ENCODE measurements at regions not wholly inside any gene's neighbourhood (a gene's known extent, or its start where the extent isn't known, plus 50 kb on each side); places are given as distances from the start of the nearest gene placed in this dataset.

DNA sequence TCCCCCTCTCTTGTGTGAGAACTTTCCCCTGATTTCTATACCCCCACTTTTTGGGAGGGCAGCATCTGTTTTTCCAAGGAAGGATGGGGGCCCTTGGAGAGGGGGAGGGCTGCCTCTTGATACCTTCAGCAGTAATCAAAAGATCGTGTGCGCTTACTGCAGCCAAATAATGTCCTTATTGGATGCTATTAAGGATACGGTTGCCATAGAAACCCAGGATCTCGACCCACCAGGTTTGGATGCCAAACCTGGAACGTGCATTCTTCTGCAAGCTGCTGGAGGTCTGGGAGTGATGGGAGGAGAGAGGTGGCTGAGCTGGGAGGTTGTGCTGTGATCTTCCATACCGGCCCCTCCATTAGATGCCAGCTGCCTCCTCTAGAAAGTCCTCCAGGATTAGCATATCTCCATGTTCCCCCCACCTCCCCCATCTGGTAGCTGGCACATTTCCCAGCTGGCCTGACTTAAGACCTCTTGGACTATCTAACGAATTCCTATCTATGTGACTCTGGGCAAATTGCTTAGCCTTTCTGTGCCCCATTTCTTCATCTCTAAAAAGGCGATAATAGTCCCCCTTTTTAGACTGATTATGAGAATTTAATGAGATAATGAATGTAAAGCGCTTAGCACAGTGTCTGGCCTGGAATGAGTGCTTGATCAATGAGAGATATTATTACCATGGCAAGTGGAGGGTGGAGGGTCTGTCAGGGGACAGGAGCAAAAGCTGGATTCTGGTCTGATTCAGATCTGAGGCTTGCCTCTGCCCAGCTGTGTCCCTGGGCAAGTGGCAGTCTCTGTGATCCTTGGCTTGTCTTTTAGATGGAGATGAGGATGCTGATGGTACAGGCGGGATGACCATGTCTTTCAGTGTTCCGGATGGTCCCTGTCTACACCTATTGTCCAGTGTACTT, 78.5 kb upstream of the PCBD1 start:
- DNase-seq (ENCODE audit: low read depth, low spot score) = no peak

GRCh38 chr10:70967591-70968587, 79.5 kb upstream of the PCBD1 start:
- peak; percentile 25 for DNase-seq (ENCODE audit: low read depth, low spot score)

DNA sequence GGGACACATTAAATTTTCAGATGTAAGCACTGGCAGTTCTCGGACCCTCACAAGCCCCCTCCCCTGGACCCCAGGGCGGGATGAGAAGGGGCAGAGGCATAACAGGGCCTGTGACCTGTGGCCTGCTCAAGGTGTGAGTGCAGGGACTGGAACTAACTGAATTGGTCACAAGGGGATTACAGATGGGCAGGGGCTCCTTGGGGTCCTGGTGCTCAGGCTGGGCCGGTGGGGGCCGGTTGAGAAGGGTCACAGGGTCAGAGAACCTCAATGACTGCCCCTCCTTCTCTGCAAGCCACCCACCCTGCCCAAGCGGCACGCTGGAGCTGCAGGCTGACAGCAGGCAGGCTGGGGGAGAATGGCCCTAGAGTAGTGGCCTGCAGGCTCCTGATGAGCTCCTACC, 80.8 kb upstream of the PCBD1 start:
- no peak for DNase-seq (ENCODE audit: low read depth, low spot score)

- peak; percentile 96 for DNase-seq (ENCODE audit: low read depth, low spot score)
Observed at GRCh38 chr10:70970830-70971229, 82.5 kb upstream of the PCBD1 start.

- no peak for DNase-seq (ENCODE audit: low read depth, low spot score)
Observed at GRCh38 chr10:70973275-70973674, 84.9 kb upstream of the PCBD1 start.

DNA sequence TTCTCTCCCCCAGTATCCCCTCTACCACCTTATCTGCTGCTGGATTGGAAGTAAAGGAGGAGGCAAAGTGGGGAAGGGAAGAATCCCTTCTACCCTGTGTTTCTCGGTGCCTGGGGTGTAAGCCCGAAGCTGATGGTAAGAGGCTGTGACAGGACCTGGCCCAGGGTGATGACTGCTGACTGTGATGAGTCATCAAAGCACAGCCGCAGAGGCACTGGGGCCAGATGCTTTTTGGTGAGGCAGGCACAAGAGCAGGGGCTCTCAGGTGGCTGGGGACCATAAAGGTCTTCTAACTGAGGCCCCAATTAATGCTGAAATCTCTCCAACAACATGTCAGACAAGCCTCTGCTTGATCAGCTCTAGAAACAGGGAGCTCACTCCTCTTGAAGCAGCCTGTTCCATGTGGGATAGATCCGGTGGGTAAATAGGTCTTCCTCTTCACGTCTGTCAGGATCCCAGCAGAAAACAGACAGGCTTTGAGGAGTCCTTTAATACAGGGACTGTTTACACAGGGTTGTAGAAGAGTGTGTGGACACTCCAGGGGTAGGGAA, 86.1 kb upstream of the PCBD1 start:
- DNase-seq (ENCODE audit: low read depth, low spot score) = no peak

- DNase-seq (ENCODE audit: low read depth, low spot score) = no peak
Observed at GRCh38 chr10:70974920-70975319, 86.6 kb upstream of the PCBD1 start.

DNA sequence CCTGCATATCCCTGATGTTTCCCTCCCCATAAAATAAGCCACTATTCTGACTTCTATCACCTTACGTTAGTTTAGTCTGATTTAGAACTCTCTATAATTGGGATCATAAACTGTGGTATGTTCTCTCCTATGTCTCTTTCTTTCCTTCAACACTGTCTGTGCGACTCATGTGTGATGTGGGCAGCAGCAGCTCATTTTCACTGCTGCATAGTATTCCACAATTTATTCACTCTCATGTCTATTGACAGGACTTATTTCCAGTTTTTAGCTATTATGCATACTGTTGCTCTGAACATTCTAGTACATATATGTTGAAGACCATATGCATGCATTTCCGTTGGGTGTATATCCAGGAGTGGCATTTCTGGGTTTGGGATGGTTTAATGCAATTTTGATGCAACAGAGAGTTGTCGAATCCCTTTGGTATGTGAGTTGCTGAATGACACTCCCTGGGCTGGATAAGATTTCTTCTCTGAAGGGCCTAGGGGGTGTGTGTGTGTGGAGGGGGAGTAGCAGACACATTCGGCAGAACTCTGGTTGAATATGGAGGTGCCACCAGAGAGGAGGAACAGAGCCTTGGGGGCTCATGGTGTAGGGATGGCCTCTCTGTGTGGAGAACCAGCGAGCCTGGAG, 87.8 kb upstream of the PCBD1 start:
- DNase-seq (ENCODE audit: low read depth, low spot score) = no peak

GRCh38 chr10:70977625-70978024, 89.3 kb upstream of the PCBD1 start:
- DNase-seq (ENCODE audit: low read depth, low spot score) = no peak

- DNase-seq (ENCODE audit: low read depth, low spot score) = no peak
Observed at GRCh38 chr10:70978181-70978580, 89.8 kb upstream of the PCBD1 start.

DNA sequence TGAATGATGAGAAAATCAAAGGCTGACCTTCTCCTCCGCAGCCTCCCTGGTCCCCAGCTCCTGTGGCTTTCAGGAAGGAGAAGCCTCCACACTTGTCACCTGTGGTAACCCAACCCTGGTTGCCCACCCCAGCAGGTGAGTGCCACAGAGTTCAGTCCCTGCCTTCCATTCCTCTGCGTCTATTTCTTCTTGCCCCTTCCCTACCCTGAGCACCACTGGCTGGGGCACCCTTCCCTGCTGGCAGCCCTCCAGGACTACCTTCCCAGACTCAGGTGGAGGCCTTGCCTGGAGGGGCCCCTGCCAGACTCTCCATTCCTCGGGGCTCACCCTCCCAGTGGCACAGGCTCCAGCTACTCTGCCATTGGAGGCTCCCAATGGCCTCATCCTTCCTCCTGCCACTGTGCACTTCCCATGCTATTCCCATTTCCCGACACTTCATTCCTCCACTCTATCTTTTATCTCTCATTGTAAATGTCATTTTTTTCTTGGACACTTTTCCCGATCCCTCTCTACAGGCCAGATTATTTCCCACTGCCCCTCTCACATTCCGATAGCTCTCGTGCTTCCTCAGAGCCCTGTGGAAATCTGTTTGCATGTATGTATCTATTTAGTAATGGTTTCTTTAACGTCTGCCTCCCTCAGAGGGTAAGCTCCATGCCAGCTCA, 90.6 kb upstream of the PCBD1 start:
- no peak for DNase-seq (ENCODE audit: low read depth, low spot score)

GRCh38 chr10:70980687-70981086, 92.3 kb upstream of the PCBD1 start:
- no peak for DNase-seq (ENCODE audit: low read depth, low spot score)

- no peak for DNase-seq (ENCODE audit: low read depth, low spot score)
Observed at GRCh38 chr10:70981171-70981836, 92.9 kb upstream of the PCBD1 start.

- no peak for DNase-seq (ENCODE audit: low read depth, low spot score)
Observed at GRCh38 chr10:70981936-70982335, 93.6 kb upstream of the PCBD1 start.

- no peak for DNase-seq (ENCODE audit: low read depth, low spot score)
Observed at GRCh38 chr10:70982443-70982842, 94.1 kb upstream of the PCBD1 start.

DNA sequence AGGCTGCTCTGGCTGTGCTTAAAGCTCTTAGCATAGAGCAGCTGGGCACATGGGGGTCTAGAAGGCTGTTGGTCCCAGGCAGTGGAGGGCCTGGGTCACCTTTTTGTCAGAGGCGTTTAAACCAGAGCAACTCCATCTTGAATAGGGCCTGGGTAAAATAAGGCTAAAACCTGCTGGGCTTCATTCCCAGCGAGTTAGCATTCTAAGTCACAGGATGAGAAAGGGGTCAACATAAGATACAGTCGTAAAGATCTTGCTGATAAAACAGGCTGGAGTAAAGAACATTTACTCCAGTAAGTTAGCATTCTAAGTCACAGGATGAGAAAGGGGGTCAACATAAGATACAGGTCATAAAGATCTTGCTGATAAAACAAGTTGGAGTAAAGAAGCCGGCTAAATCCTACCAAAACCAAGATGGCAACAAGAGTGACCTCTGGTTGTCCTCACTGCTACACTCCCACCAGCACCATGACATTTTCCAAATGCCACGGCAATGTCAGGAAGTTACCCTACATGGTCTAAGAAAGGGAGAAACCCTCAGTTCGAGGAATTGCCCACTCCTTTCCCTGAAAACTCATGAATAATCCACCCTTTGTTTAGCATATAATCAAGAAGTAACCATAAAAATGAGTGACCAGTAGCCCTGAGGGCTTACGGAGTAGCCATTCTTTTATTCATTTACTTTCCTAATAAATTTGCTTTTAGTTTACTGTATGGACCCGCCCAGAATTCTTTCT, 96.8 kb upstream of the PCBD1 start:
- DNase-seq (ENCODE audit: low read depth, low spot score) = no peak

GRCh38 chr10:70985824-70986622, 97.7 kb upstream of the PCBD1 start:
- DNase-seq (ENCODE audit: low read depth, low spot score) = no peak

DNA sequence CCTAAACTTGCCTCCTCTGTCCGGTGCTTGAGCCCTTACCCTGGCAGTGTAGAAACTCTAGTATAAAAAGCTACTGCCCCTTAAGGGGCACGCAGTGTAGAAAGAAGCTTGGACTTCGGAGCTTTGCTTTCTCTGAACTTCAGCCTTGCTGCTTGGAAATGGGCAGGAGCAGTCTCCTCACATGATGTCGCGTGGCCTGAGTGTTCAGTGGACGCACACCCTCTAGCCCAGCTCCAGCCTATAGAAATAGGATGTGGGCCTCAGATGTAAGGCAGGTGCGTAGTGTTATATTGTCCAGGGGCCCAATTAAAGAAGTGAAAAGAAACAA, 98.2 kb upstream of the PCBD1 start:
- DNase-seq (ENCODE audit: low read depth, low spot score) = no peak
